Tibial artery (tissue), 4 donors: ENCODE measurements at regions not wholly inside any gene's neighbourhood (a gene's known extent, or its start where the extent isn't known, plus 50 kb on each side); places are given as distances from the start of the nearest gene placed in this dataset.
"Not testable (repeated sequence)": the region's sequence is repeated elsewhere in the genome, so short reads cannot be mapped to it uniquely, and the experiment has no call there.

ENCODE experiments used
- DNase-seq, 2 donors: peaks; one replicate each; pipeline ENCODE4 v3.0.0-alpha.2; 2019
- H3K27ac ChIP-seq, 2 donors: fragments of 200-600 bp; sonication (generic) in 1 of 2; 1 replicate in 1 of 2; 2 replicates in 1 of 2; pipeline ENCODE4 v1.5.1; 2018 to 2019; ENCODE audit warnings: mild to moderate bottlenecking in 1 of 2
- H3K27me3 ChIP-seq, 2 donors: fragments of 200-600 bp; sonication (generic) in 1 of 2; one replicate each; pipeline versions ENCODE4 v1.5.1 to v1.6.0; 2016 to 2019
- H3K36me3 ChIP-seq, 3 donors: fragments of 200-600 bp; sonication (generic) in 2 of 3; one replicate each; pipeline ENCODE4 v1.5.1; 2016 to 2019; ENCODE audit warnings: mild to moderate bottlenecking in 2 of 3
- H3K4me1 ChIP-seq, 4 donors: fragments of 200-600 bp; sonication (generic) in 2 of 4; 1 replicate in 3 of 4; 2 replicates in 1 of 4; pipeline ENCODE4 v1.5.1; 2016 to 2019
- H3K4me3 ChIP-seq, 2 donors: fragments of 200-600 bp; sonication (generic) in 1 of 2; 1 replicate in 1 of 2; 2 replicates in 1 of 2; pipeline ENCODE4 v1.5.1; 2018 to 2019; ENCODE audit warnings: mild to moderate bottlenecking in 2 of 2
- H3K9me3 ChIP-seq, 3 donors: fragments of 200-600 bp; sonication (generic) in 1 of 3; one replicate each; pipeline ENCODE4 v1.5.1; 2016 to 2019
- intact Hi-C: fragments of 100-400 bp; cut with DNase I; formaldehyde crosslinking; loops from one replicate; pipeline ENCODE4 v1.15.0; 2023; ENCODE audit warnings: low total_unique reads
- TF ChIP-seq, protein P1 (sequence below), 2 experiments: fragments of 200-600 bp in 1 of 2; fragments of 450-650 bp in 1 of 2; IDR thresholded peaks; one replicate each; pipeline ENCODE4 v1.5.1; 2017 to 2019; ENCODE audit warnings: antibody characterized with exemption in 2 of 2, mild to moderate bottlenecking in 1 of 2, moderate library complexity in 1 of 2

DNA sequence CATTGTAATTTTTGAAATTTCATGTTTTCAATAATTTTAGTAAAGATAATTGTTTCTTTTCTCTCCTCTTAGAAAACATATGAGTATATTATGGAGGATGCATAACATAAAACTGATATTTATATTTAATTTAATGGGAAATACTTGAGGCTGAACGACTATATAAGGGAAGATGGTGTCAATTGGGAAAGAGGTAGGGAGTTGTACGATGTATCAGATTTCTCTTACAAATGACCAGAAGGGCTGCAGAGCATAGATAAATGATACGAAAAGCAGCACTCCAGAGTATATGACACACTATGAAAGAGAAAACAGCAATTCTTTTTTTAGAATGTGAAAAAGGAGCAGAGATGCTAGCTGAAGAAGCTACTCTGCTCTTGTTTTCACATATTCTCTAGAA is 1308.0 kb upstream of the MIR17HG start:
- intact Hi-C loops: no loop called here
- no peak overlapping the region for H3K27ac ChIP-seq
- no peaks in the 10 kb centered on the region for H3K4me1 ChIP-seq
- no peak for DNase-seq
- no peaks in the 10 kb centered on the region for H3K27me3 ChIP-seq
- no peaks in the 10 kb centered on the region for H3K36me3 ChIP-seq
- TF ChIP-seq, protein P1, sequence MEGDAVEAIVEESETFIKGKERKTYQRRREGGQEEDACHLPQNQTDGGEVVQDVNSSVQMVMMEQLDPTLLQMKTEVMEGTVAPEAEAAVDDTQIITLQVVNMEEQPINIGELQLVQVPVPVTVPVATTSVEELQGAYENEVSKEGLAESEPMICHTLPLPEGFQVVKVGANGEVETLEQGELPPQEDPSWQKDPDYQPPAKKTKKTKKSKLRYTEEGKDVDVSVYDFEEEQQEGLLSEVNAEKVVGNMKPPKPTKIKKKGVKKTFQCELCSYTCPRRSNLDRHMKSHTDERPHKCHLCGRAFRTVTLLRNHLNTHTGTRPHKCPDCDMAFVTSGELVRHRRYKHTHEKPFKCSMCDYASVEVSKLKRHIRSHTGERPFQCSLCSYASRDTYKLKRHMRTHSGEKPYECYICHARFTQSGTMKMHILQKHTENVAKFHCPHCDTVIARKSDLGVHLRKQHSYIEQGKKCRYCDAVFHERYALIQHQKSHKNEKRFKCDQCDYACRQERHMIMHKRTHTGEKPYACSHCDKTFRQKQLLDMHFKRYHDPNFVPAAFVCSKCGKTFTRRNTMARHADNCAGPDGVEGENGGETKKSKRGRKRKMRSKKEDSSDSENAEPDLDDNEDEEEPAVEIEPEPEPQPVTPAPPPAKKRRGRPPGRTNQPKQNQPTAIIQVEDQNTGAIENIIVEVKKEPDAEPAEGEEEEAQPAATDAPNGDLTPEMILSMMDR (IDR thresholded peaks at IDR 0.05): no peak
- no peaks in the 10 kb centered on the region for H3K9me3 ChIP-seq
- H3K4me3 ChIP-seq: no peak overlapping the region

DNA sequence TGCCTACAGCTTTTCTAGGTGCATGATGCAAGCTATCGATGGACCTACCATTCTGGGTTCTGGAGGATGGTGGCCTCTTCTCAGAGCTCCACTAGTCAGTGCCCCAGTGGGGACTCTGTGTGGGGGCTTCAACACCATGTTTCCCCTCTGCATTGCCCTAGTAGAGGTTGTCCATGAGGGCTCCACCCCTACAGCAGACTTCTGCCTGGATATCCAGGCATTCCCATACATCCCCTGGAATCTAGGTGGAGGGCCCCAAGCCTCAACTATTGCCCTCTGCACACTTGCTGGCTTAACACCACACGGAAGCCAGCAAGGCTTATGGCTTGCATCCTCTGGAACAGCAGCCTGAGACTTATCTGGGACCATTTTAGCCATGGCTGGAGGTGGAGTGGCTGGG is 1299.9 kb upstream of the MIR17HG start:
- Histone ChIP-seq H3K4me3 (no peak overlapping the region), H3K4me1 (no peaks in the 10 kb centered on the region), H3K27me3 (no peaks in the 10 kb centered on the region), H3K27ac (no peak overlapping the region), H3K9me3 (no peaks in the 10 kb centered on the region), H3K36me3 (no peaks in the 10 kb centered on the region)
- TF ChIP-seq, protein P1 (IDR thresholded peaks at IDR 0.05): no peak
- no peak for DNase-seq
- intact Hi-C loops: no loop called here

DNA sequence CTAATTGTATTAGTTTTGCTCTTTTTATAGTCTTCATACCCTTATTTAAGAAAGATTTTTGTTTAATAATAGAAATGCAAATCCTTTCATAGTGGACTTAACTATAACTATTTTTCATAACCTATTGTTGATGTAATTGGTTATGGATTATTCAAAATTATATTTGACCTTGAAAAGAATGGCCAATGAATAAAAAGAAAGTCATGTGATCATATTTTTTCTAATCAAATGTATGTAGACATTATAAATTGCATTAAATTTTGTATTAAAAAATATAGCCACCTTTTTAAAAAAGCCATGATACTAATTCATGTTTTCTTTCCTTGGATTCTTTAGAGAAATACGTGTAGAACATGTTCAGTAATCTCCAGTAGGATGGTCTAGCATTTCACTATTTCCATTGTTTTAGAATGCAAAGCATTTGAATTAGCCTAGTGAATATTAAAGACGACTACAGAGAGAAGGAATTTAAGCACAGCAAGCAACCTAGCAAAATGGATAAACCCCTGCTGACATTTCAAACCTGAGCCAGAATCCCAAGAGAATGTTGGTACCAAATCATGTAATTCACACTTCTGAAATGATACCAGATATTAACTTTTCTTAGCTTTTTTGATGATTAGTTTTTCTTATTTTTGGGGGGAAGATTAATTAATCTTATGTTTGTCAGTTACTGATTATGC is 1297.4 kb upstream of the MIR17HG start:
- no peaks in the 10 kb centered on the region for H3K36me3 ChIP-seq
- no peaks in the 10 kb centered on the region for H3K9me3 ChIP-seq
- no peaks in the 10 kb centered on the region for H3K27me3 ChIP-seq
- H3K4me1 ChIP-seq: no peaks in the 10 kb centered on the region
- intact Hi-C loops: no loop called here
- no peak overlapping the region for H3K4me3 ChIP-seq
- TF ChIP-seq, protein P1 (IDR thresholded peaks at IDR 0.05): no peak
- H3K27ac ChIP-seq: no peak overlapping the region
- no peak for DNase-seq

DNA sequence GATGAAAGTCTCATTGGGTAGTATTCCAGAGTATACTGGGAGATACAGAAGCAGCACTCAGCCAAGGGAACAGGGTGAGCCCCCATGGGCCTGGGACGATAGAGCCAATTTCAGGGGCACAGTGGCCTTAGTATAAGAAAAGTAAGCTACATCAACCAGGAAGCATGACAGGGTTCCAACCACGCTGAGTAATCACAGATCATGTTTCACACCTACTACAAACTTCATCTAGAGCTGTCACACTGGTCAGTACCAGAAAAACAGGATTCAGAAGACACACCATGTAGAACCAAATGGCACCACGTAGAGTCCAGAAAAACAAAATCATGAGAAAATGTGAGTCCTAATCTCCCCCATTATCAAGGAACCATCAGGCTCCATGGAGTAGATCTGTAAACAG is 1292.4 kb upstream of the MIR17HG start:
- no peak for DNase-seq
- Histone ChIP-seq H3K4me3 (no peak overlapping the region), H3K27me3 (no peaks in the 10 kb centered on the region), H3K4me1 (no peaks in the 10 kb centered on the region), H3K36me3 (no peaks in the 10 kb centered on the region), H3K27ac (no peak overlapping the region), H3K9me3 (no peaks in the 10 kb centered on the region)
- TF ChIP-seq, protein P1 (IDR thresholded peaks at IDR 0.05): no peak
- intact Hi-C loops: no loop called here

DNA sequence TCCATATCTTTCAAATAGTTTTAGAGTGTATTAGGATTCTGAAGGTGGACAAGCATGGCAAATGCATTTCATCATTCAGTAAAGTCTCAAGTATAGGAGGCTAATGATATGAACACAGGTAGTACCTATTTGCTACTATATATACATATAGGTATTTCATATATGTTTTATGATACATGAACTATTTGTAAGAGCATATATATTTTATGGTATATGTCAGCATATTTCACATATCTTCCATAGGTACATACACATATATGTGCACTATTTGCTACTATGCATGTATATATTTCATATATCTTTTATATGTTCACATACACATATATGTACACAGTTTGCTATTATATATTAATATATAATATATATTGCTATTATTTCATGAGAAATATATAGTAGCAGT is 1291.7 kb upstream of the MIR17HG start:
- no peaks in the 10 kb centered on the region for H3K27me3 ChIP-seq
- H3K4me1 ChIP-seq: no peaks in the 10 kb centered on the region
- H3K36me3 ChIP-seq: no peaks in the 10 kb centered on the region
- H3K27ac ChIP-seq: no peak overlapping the region
- intact Hi-C loops: no loop called here
- no peaks in the 10 kb centered on the region for H3K9me3 ChIP-seq
- DNase-seq: no peak
- TF ChIP-seq, protein P1 (IDR thresholded peaks at IDR 0.05): no peak
- H3K4me3 ChIP-seq: no peak overlapping the region

DNA sequence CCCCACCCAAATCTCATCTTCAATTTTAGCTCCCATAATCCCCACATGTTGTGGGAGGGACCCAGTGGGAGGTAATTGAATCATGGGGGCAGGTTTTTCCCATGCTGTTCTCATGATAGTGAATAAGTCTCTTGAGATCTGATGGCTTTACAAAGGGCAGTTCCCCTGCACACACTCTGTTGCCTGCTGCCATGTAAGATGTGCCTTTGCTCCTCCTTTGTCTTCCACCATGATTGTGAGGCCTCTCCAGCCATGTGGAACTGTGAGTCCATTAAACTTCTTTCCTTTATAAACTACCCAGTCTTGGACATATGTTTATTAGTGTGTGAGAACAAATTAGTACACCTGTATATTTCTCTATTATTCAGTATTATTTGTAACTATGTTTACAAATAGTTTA is 1283.3 kb upstream of the MIR17HG start:
- H3K27me3 ChIP-seq, H3K4me3 ChIP-seq, H3K9me3 ChIP-seq, DNase-seq, H3K4me1 ChIP-seq, H3K27ac ChIP-seq, intact Hi-C loops, H3K36me3 ChIP-seq: not testable (repeated sequence)
